ENCODE measurements at regions not wholly inside any gene's neighbourhood (a gene's known extent, or its start where the extent isn't known, plus 50 kb on each side); places are given as distances from the start of the nearest gene placed in this dataset.

DNA sequence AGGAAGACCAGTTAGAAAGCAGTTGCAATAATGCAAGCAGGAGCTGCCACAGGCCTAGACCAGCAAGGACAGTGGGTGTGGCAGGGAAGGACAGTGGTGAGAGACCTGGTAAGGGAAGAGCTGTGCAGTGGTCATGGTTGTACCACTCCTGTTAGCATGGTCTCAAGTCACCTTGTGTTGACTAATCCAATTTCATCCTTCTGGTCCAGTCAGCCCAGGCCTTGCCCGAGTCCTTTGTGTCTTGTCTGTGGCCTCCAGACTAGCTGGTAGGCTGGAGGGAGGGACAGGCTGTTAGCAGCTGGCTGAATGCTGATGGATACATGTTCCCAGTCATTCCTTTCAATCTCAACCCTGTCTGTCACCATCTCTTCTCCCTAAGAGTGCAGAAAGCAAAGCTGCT lies 54.1 kb upstream of the BRD7 start:
- DNase-seq, result no peak

GRCh38 chr16:50419116-50419515 lies 50.3 kb upstream of the BRD7 start:
- DNase-seq, result no peak

Measured in nucleus accumbens (tissue), 56 donors.